ENCODE measurements at regions not wholly inside any gene's neighbourhood (a gene's known extent, or its start where the extent isn't known, plus 50 kb on each side); places are given as distances from the start of the nearest gene placed in this dataset.

- Histone ChIP-seq H3F3A (ENCODE audit: insufficient read depth, low read depth) (no peaks in the 10 kb centered on the region), H2AFZ (no peak overlapping the region), H3K9me2 (ENCODE audit: insufficient read depth) (no peaks in the 10 kb centered on the region), H3K9me3 (ENCODE audit: insufficient read depth, low read depth) (0 out of 2 replicates have a peak, but pooled peaks cover 5% of the 10 kb centered on the region), H3K36me3 (ENCODE audit: low read depth) (no peaks in the 10 kb centered on the region), H3K4me3 (no peak overlapping the region), H3K4me1 (replicated peaks; ENCODE audit: insufficient read depth) (no peaks in the 10 kb centered on the region), H3K4me2 (no peak overlapping the region), H3K27ac (no peak overlapping the region), H3K27me3 (ENCODE audit: insufficient read depth, low read depth) (no peaks in the 10 kb centered on the region), H3K79me2 (ENCODE audit: low read depth) (no peaks in the 10 kb centered on the region), H4K20me1 (ENCODE audit: insufficient read depth) (no peaks in the 10 kb centered on the region)
- ChIA-PET POLR2A (ENCODE audit: unreplicated experiment) (no interaction called here), CTCF (no interaction called here)
- intact Hi-C loops (cut with micrococcal nuclease; ENCODE audit: unreplicated experiment): no loop called here
- DNase-seq: no peak
- BruUV-seq (replicated peaks): no TSS peak
- TF ChIP-seq CTCF (conservative IDR thresholded peaks at IDR 0.05): no peak
- no peak for TF ChIP-seq EZH2 (IDR thresholded peaks at IDR 0.05; ENCODE audit: low read depth)
Observed at GRCh38 chr10:56090914-56091540, 270.0 kb downstream of the ZWINT start.

- H2AFZ ChIP-seq: no peak overlapping the region
- no peaks in the 10 kb centered on the region for H3F3A ChIP-seq (ENCODE audit: insufficient read depth, low read depth)
- intact Hi-C loops (cut with micrococcal nuclease; ENCODE audit: unreplicated experiment): no loop called here
- no peaks in the 10 kb centered on the region for H4K20me1 ChIP-seq (ENCODE audit: insufficient read depth)
- no peaks in the 10 kb centered on the region for H3K79me2 ChIP-seq (ENCODE audit: low read depth)
- no peaks in the 10 kb centered on the region for H3K4me1 ChIP-seq (replicated peaks; ENCODE audit: insufficient read depth)
- ChIA-PET POLR2A (ENCODE audit: unreplicated experiment) (no interaction called here), CTCF (no interaction called here)
- DNase-seq: no peak
- H3K4me2 ChIP-seq: no peak overlapping the region
- no peak overlapping the region for H3K4me3 ChIP-seq
- 0 out of 2 replicates have a peak, but pooled peaks cover 5% of the 10 kb centered on the region for H3K9me3 ChIP-seq (ENCODE audit: insufficient read depth, low read depth)
- no peaks in the 10 kb centered on the region for H3K27me3 ChIP-seq (ENCODE audit: insufficient read depth, low read depth)
- BruUV-seq (replicated peaks): no TSS peak
- TF ChIP-seq CTCF (conservative IDR thresholded peaks at IDR 0.05) (no peak), EZH2 (IDR thresholded peaks at IDR 0.05; ENCODE audit: low read depth) (no peak)
- no peaks in the 10 kb centered on the region for H3K9me2 ChIP-seq (ENCODE audit: insufficient read depth)
- no peak overlapping the region for H3K27ac ChIP-seq
- no peaks in the 10 kb centered on the region for H3K36me3 ChIP-seq (ENCODE audit: low read depth)
Observed at GRCh38 chr10:56085406-56086122, 275.5 kb downstream of the ZWINT start.

GRCh38 chr10:56082169-56082568 is 278.9 kb downstream of the ZWINT start:
- BruUV-seq (replicated peaks): no TSS peak
- intact Hi-C loops (cut with micrococcal nuclease; ENCODE audit: unreplicated experiment): no loop called here
- H4K20me1 ChIP-seq (ENCODE audit: insufficient read depth): no peaks in the 10 kb centered on the region
- no peak for DNase-seq
- H3F3A ChIP-seq (ENCODE audit: insufficient read depth, low read depth): no peaks in the 10 kb centered on the region
- no peaks in the 10 kb centered on the region for H3K4me1 ChIP-seq (replicated peaks; ENCODE audit: insufficient read depth)
- H2AFZ ChIP-seq: no peak overlapping the region
- H3K9me2 ChIP-seq (ENCODE audit: insufficient read depth): no peaks in the 10 kb centered on the region
- H3K9me3 ChIP-seq (ENCODE audit: insufficient read depth, low read depth): no peaks in the 10 kb centered on the region
- H3K27me3 ChIP-seq (ENCODE audit: insufficient read depth, low read depth): no peaks in the 10 kb centered on the region
- ChIA-PET POLR2A (ENCODE audit: unreplicated experiment) (no interaction called here), CTCF (no interaction called here)
- H3K79me2 ChIP-seq (ENCODE audit: low read depth): no peaks in the 10 kb centered on the region
- no peaks in the 10 kb centered on the region for H3K36me3 ChIP-seq (ENCODE audit: low read depth)
- no peak overlapping the region for H3K4me2 ChIP-seq
- TF ChIP-seq EZH2 (IDR thresholded peaks at IDR 0.05; ENCODE audit: low read depth): no peak
- no peak for TF ChIP-seq CTCF (conservative IDR thresholded peaks at IDR 0.05)
- no peak overlapping the region for H3K4me3 ChIP-seq
- H3K27ac ChIP-seq: no peak overlapping the region
